H1 (cell line): ENCODE measurements at regions not wholly inside any gene's neighbourhood (a gene's known extent, or its start where the extent isn't known, plus 50 kb on each side); places are given as distances from the start of the nearest gene placed in this dataset.

Experiments
- CTCF ChIA-PET: fragments of 300-600 bp; sonication (Branson Sonifier 250); formaldehyde crosslinking; loops from one replicate; lab custom pipeline; 2021; ENCODE audit not compliant: partially characterized antibody; lab: Charles Lee
- POLR2A ChIA-PET: fragments of 300-600 bp; sonication (Branson Sonifier 250); formaldehyde crosslinking; loops from one replicate; lab custom pipeline; 2021; ENCODE audit warnings: inconsistent platforms; ENCODE audit not compliant: partially characterized antibody; lab: Charles Lee
- DNase-seq, 2 experiments: peaks; one replicate each; pipeline versions ENCODE4 v3.0.0 to v3.0.0-alpha.2; 2010 to 2022; ENCODE audit warnings: low spot score in 2 of 2, low read depth in 1 of 2, mixed read lengths in 1 of 2
- FAIRE-seq: peaks from 2 replicates; lab custom pipeline; 2011; peaks lifted over from hg19 to GRCh38; lab: Jason Lieb, UNC
- H2AFZ ChIP-seq: 2 replicates; pipeline ENCODE4 v1.8.1; 2012; ENCODE audit warnings: low read length, inconsistent platforms
- H2AK5ac ChIP-seq: 2 replicates; pipeline ENCODE4 v1.6.1; 2013; ENCODE audit warnings: low read depth, low read length
- H2BK120ac ChIP-seq: replicated peaks from 2 replicates; pipeline ENCODE3; 2013; ENCODE audit warnings: low read depth, low read length, inconsistent platforms
- H2BK12ac ChIP-seq: 2 replicates; pipeline ENCODE4 v1.6.1; 2013; ENCODE audit warnings: low read depth, low read length
- H2BK15ac ChIP-seq: 2 replicates; pipeline ENCODE4 v1.6.1; 2013; ENCODE audit warnings: low read length
- H2BK20ac ChIP-seq: 2 replicates; pipeline ENCODE4 v1.6.1; 2013; ENCODE audit warnings: low read length
- H2BK5ac ChIP-seq: 2 replicates; pipeline ENCODE4 v1.6.1; 2013; ENCODE audit warnings: low read depth, low read length
- H3K14ac ChIP-seq: 2 replicates; pipeline ENCODE4 v1.6.1; 2013; ENCODE audit warnings: inconsistent platforms; ENCODE audit not compliant: insufficient read length
- H3K18ac ChIP-seq: 2 replicates; pipeline ENCODE4 v1.6.1; 2013; ENCODE audit warnings: low read length; ENCODE audit errors: extremely low read depth
- H3K23ac ChIP-seq: 2 replicates; pipeline ENCODE4 v1.6.1; 2013; ENCODE audit warnings: inconsistent platforms; ENCODE audit not compliant: insufficient read length
- H3K23me2 ChIP-seq: 2 replicates; pipeline ENCODE4 v1.6.1; 2013; ENCODE audit warnings: low read depth, low read length
- H3K27ac ChIP-seq: 2 replicates; pipeline ENCODE4 v1.6.1; 2011; ENCODE audit warnings: low read depth, low read length, inconsistent platforms
- H3K27me3 ChIP-seq, 4 experiments: replicated peaks in 1 of 4; 1 replicate in 1 of 4; 2 replicates in 3 of 4; pipeline versions ENCODE4 v1.6.1 to v1.8.1; 2011 to 2013; ENCODE audit warnings: low read length in 3 of 4, mild to moderate bottlenecking in 3 of 4, inconsistent platforms in 2 of 4, mixed read lengths in 2 of 4, moderate library complexity in 1 of 4; ENCODE audit not compliant: control insufficient read depth in 3 of 4, insufficient read depth in 3 of 4; ENCODE audit errors: extremely low read depth in 1 of 4
- H3K36me3 ChIP-seq, 4 experiments: 2 replicates each; pipeline versions ENCODE4 v1.6.1 to v1.8.1; 2011 to 2013; ENCODE audit warnings: mild to moderate bottlenecking in 4 of 4, low read length in 3 of 4, moderate library complexity in 2 of 4, control low read depth in 1 of 4, inconsistent platforms in 1 of 4; ENCODE audit not compliant: insufficient read depth in 4 of 4, control insufficient read depth in 2 of 4
- H3K4ac ChIP-seq: replicated peaks from 2 replicates; pipeline ENCODE3; 2013; ENCODE audit warnings: low read length, low read depth, mixed read lengths, inconsistent platforms; ENCODE audit not compliant: insufficient read length
- H3K4me1 ChIP-seq, 4 experiments: replicated peaks in 1 of 4; 1 replicate in 1 of 4; 2 replicates in 3 of 4; pipeline versions ENCODE4 v1.6.1 to v1.8.1; 2011 to 2013; ENCODE audit warnings: low read length in 3 of 4, inconsistent platforms in 2 of 4, mixed read lengths in 1 of 4; ENCODE audit not compliant: insufficient read depth in 4 of 4, control insufficient read depth in 3 of 4
- H3K4me2 ChIP-seq, 2 experiments: 2 replicates each; pipeline versions ENCODE4 v1.6.1 to v1.8.1; 2011 to 2013; ENCODE audit warnings: low read depth in 2 of 2, low read length in 2 of 2, control low read depth in 1 of 2, inconsistent platforms in 1 of 2, mild to moderate bottlenecking in 1 of 2; ENCODE audit not compliant: insufficient read depth in 1 of 2
- H3K4me3 ChIP-seq, 4 experiments: fragments of 200-600, 300-600 bp in 1 of 4; sonication (generic), shearing (Covaris generic), sonication (Bioruptor Twin) in 1 of 4; 2 replicates each; pipeline versions ENCODE4 v1.5.1 to v1.8.1; 2011 to 2016; ENCODE audit warnings: low read length in 4 of 4, low read depth in 3 of 4, control low read depth in 2 of 4, inconsistent platforms in 2 of 4, mild to moderate bottlenecking in 2 of 4, mixed read lengths in 1 of 4, moderate library complexity in 1 of 4; ENCODE audit not compliant: insufficient read depth in 2 of 4; ENCODE audit errors: extremely low read depth in 1 of 4
- H3K56ac ChIP-seq: replicated peaks from 2 replicates; pipeline ENCODE3; 2013; ENCODE audit warnings: low read depth, mild to moderate bottlenecking, mixed read lengths, low read length, inconsistent platforms; ENCODE audit not compliant: insufficient read length
- H3K79me1 ChIP-seq: 2 replicates; pipeline ENCODE4 v1.6.1; 2013; ENCODE audit warnings: low read depth, low read length, control low read depth
- H3K79me2 ChIP-seq, 2 experiments: 2 replicates each; pipeline versions ENCODE4 v1.6.1 to v1.8.1; 2012 to 2013; ENCODE audit warnings: low read length in 2 of 2, mild to moderate bottlenecking in 2 of 2, inconsistent platforms in 1 of 2; ENCODE audit not compliant: insufficient read depth in 2 of 2, control insufficient read depth in 1 of 2
- H3K9ac ChIP-seq, 4 experiments: replicated peaks in 1 of 4; 1 replicate in 1 of 4; 2 replicates in 3 of 4; pipeline versions ENCODE4 v1.6.1 to v1.8.1; 2011 to 2013; ENCODE audit warnings: low read depth in 3 of 4, low read length in 3 of 4, control low read depth in 2 of 4, mild to moderate bottlenecking in 2 of 4, moderate library complexity in 2 of 4, inconsistent platforms in 1 of 4; ENCODE audit errors: extremely low read depth in 1 of 4
- H3K9me3 ChIP-seq, 2 experiments: 2 replicates each; pipeline versions ENCODE4 v1.6.1 to v1.8.1; 2012 to 2013; ENCODE audit warnings: mild to moderate bottlenecking in 2 of 2, moderate library complexity in 2 of 2, control low read depth in 1 of 2, inconsistent platforms in 1 of 2, low read depth in 1 of 2, low read length in 1 of 2, mixed read lengths in 1 of 2; ENCODE audit not compliant: insufficient read depth in 2 of 2
- H4K20me1 ChIP-seq, 2 experiments: replicated peaks in 1 of 2; 2 replicates each; pipeline versions ENCODE3 to v1.8.1; 2011 to 2013; ENCODE audit warnings: inconsistent platforms in 2 of 2, low read length in 2 of 2, mild to moderate bottlenecking in 1 of 2; ENCODE audit not compliant: insufficient read depth in 2 of 2, control insufficient read depth in 1 of 2
- H4K5ac ChIP-seq: 2 replicates; pipeline ENCODE4 v1.6.1; 2013; ENCODE audit warnings: low read length, low read depth, mixed read lengths, inconsistent platforms; ENCODE audit not compliant: insufficient read length
- H4K8ac ChIP-seq: 2 replicates; pipeline ENCODE4 v1.8.0; 2013; ENCODE audit warnings: mild to moderate bottlenecking, moderate library complexity, low read length, inconsistent platforms; ENCODE audit not compliant: insufficient read depth; ENCODE audit errors: extremely low read depth
- H4K91ac ChIP-seq: replicated peaks from 2 replicates; pipeline ENCODE3; 2013; ENCODE audit warnings: low read length, mixed read lengths, inconsistent platforms; ENCODE audit not compliant: insufficient read length
- ATF3 ChIP-seq: IDR thresholded peaks from 2 replicates; pipeline ENCODE4 v1.6.1; 2011; ENCODE audit warnings: low read depth, mild to moderate bottlenecking, low read length; ENCODE audit not compliant: insufficient read depth
- CBX8 ChIP-seq: fragments of 300-800, 300-1000 bp; sonication (generic); IDR thresholded peaks from 2 replicates; pipeline ENCODE4 v1.7.1; 2016; ENCODE audit warnings: low read depth, low read length, borderline replicate concordance
- RXRA ChIP-seq: IDR thresholded peaks from 2 replicates; pipeline ENCODE4 v1.6.1; 2011; ENCODE audit warnings: low read depth, mild to moderate bottlenecking, low read length, moderate library complexity; ENCODE audit not compliant: insufficient read depth
- SUZ12 ChIP-seq: fragments of 200-600 bp; sonication (generic); IDR thresholded peaks from 2 replicates; pipeline ENCODE4 v1.6.1; 2012; ENCODE audit warnings: mild to moderate bottlenecking, inconsistent platforms, low read length, moderate library complexity, mixed read lengths
- TAF1 ChIP-seq: IDR thresholded peaks from 2 replicates; pipeline ENCODE4 v1.6.1; 2011; ENCODE audit warnings: mild to moderate bottlenecking, low read depth, low read length
- WGBS, 2 experiments: shearing (Covaris generic) in 1 of 2; methylation state at CpG; one replicate each; pipeline versions ENCODE4 v1.1.6 to v1.1.7; 2013 to 2015; ENCODE audit warnings: low lambda C conversion rate in 2 of 2, mixed read lengths in 2 of 2, inconsistent platforms in 1 of 2, low coverage in 1 of 2, missing lambda C conversion rate in 1 of 2; ENCODE audit not compliant: insufficient replicate concordance in 2 of 2, insufficient coverage in 1 of 2, insufficient read length in 1 of 2; ENCODE audit errors: extremely low coverage in 1 of 2, missing lambda C conversion rate in 1 of 2; 5-methylcytosine and 5-hydroxymethylcytosine counted together

GRCh38 chr7:159247910-159248309, 103.2 kb upstream of the VIPR2 start:
- H3K18ac ChIP-seq = no peak overlapping the region
- H3K9ac ChIP-seq = no peak overlapping the region
- H3K56ac ChIP-seq = no peak overlapping the region
- H2BK5ac ChIP-seq = no peak overlapping the region
- 84% methylated on average over 2 of the region's 2 CpGs; no CpG with 5 or more reads in 1 of the 2 experiments for WGBS, 2 experiments
- FAIRE-seq (no peak), DNase-seq (no peak)
- H3K14ac ChIP-seq = no peak overlapping the region
- no peaks in the 10 kb centered on the region for H3K27me3 ChIP-seq
- H2BK12ac ChIP-seq = no peak overlapping the region
- H2BK20ac ChIP-seq = no peak overlapping the region
- no peaks in the 10 kb centered on the region for H3K36me3 ChIP-seq
- no peaks in the 10 kb centered on the region for H3K79me2 ChIP-seq
- H3K4me3 ChIP-seq = no peak overlapping the region
- H4K8ac ChIP-seq = no peak overlapping the region
- no peak overlapping the region for H2BK15ac ChIP-seq
- TF ChIP-seq SUZ12 (no peak), ATF3 (no peak), CBX8 (no peak), TAF1 (no peak), RXRA (no peak)
- H4K5ac ChIP-seq = no peak overlapping the region
- H2AK5ac ChIP-seq = no peak overlapping the region
- H2BK120ac ChIP-seq = no peak overlapping the region
- POLR2A ChIA-PET = no interaction called here
- H3K23ac ChIP-seq = no peak overlapping the region
- H4K91ac ChIP-seq = no peak overlapping the region
- CTCF ChIA-PET = no interaction called here
- no peaks in the 10 kb centered on the region for H3K79me1 ChIP-seq
- no peak overlapping the region for H3K27ac ChIP-seq
- H3K4ac ChIP-seq = no peak overlapping the region
- H3K9me3 ChIP-seq = peaks cover 44 to 50% of the 10 kb centered on the region in 2 experiments
- no peaks in the 10 kb centered on the region for H4K20me1 ChIP-seq
- no peaks in the 10 kb centered on the region for H3K4me1 ChIP-seq
- no peak overlapping the region for H3K4me2 ChIP-seq
- H2AFZ ChIP-seq = no peak overlapping the region
- no peaks in the 10 kb centered on the region for H3K23me2 ChIP-seq
